GM12864 (cell line): ENCODE measurements at regions not wholly inside any gene's neighbourhood (a gene's known extent, or its start where the extent isn't known, plus 50 kb on each side); places are given as distances from the start of the nearest gene placed in this dataset.

ENCODE experiments used
- DNase-seq: peaks from one replicate; pipeline ENCODE4 v3.0.0-alpha.2; 2011; ENCODE audit warnings: low read depth
- H3K4me3 ChIP-seq: 2 replicates; pipeline ENCODE4 v1.5.1; 2011; ENCODE audit warnings: mild to moderate bottlenecking, low read depth, low read length, control low read depth
- TF ChIP-seq, protein P1 (sequence below): IDR thresholded peaks from 2 replicates; pipeline ENCODE4 v1.5.1; 2011; ENCODE audit warnings: low read depth, mild to moderate bottlenecking, moderate library complexity, low read length, control low read depth, inconsistent platforms; ENCODE audit errors: missing control alignments

DNA sequence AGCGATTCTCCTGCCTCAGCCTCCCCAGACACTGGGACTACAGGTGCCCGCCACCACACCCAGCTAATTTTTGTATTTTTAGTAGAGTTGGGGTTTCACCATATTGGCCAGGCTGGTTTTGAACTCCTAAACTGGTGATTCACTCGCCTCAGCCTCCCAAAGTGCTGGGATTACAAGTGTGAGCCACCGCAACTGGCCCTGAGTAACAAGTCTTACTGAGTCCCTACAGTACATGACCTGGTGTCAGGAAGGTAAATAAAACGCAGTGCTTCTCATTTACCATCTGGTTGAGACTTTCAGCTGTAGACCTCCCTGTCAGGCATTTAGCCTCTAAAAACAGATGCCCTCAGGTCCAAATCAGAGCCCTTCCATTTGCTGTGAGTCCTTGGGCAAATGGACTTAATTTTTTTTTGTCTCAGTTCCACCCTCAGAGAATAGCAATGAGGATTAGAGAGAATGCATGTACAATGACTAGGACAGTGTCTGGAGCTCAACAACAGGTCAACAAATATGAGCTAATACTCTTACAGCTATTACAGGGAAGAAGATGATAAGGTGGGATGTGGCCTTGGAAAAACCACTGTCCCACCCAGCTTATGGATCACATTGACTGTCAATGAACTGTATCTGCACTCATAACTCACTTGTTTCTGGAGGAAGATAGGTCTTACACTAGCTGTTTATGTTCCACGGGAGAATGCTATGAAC, 70.5 kb downstream of the PHLDA1 start:
- TF ChIP-seq, protein P1, sequence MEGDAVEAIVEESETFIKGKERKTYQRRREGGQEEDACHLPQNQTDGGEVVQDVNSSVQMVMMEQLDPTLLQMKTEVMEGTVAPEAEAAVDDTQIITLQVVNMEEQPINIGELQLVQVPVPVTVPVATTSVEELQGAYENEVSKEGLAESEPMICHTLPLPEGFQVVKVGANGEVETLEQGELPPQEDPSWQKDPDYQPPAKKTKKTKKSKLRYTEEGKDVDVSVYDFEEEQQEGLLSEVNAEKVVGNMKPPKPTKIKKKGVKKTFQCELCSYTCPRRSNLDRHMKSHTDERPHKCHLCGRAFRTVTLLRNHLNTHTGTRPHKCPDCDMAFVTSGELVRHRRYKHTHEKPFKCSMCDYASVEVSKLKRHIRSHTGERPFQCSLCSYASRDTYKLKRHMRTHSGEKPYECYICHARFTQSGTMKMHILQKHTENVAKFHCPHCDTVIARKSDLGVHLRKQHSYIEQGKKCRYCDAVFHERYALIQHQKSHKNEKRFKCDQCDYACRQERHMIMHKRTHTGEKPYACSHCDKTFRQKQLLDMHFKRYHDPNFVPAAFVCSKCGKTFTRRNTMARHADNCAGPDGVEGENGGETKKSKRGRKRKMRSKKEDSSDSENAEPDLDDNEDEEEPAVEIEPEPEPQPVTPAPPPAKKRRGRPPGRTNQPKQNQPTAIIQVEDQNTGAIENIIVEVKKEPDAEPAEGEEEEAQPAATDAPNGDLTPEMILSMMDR = no peak
- H3K4me3 ChIP-seq = no peak overlapping the region
- no peak for DNase-seq

- TF ChIP-seq, protein P1 = no peak
- H3K4me3 ChIP-seq = no peak overlapping the region
- DNase-seq = no peak
Observed at GRCh38 chr12:75960086-75960910, 71.3 kb downstream of the PHLDA1 start.

DNA sequence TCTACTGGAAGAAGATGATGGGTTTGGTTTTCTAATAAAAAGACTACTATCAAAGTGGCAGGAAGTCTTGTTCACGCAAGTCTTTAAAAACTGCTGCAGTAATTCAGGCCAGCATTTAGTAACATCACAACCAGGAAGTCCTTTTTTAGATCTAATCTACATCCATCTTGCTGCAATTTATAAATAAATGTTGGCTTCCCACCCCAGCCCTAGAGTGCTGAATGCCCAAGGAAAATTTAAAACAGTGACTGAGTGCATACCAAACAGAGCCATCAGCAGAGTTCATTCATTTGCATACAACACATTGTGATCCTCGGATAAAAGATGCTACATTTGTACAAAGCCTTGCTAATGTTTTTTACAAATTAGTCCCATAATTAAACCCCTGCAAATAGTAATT, 72.1 kb downstream of the PHLDA1 start:
- TF ChIP-seq, protein P1 = no peak
- DNase-seq = no peak
- H3K4me3 ChIP-seq = no peak overlapping the region

- no peak for DNase-seq
- no peak overlapping the region for H3K4me3 ChIP-seq
Observed at GRCh38 chr12:75959060-75959459, 72.5 kb downstream of the PHLDA1 start.

DNA sequence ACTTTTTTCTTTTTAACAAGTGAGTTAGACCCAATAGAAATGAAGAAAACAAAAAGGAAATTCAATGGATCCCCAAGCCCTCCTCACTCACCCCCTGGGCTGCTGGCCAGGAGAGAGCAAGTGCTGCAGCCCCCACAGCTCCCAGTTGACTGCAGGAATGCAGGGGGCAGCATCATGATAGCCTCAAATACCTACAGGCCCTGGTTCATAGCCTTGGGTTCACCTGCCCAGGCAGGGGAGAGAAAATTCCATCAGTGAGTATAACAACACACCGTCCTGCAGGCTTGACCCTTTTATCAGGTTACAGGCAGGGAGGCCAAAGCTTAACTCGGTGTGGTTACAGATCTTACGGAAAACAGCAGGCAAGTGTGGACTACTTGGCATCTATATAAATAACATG, 76.3 kb downstream of the PHLDA1 start:
- H3K4me3 ChIP-seq = no peak overlapping the region
- TF ChIP-seq, protein P1 = no peak
- DNase-seq = no peak

More at GRCh38 chr12:75959060-75959459, 72.5 kb downstream of the PHLDA1 start:
- TF ChIP-seq, protein P1 = no peak

DNA sequence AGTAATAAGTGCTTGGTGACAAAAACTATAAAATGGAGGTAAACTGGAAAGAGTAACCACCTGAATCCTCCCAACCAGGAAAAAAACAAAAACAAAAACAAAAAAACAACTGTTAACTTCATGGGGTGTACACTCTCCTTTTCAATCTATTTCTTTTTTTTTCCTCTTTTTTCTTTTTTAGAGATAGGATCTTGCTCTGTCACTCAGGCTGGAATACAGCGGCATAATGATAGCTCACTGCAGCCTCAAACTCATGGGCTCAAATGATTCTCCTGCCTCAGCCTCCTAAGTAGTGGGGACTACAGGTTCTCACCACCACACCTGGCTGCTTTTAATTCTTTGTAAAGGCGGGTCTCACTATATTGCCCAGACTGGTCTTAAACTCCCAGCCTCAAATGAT, 76.8 kb downstream of the PHLDA1 start:
- no peak for DNase-seq
- no peak overlapping the region for H3K4me3 ChIP-seq
- TF ChIP-seq, protein P1 = no peak
